ENCODE measurements at regions not wholly inside any gene's neighbourhood (a gene's known extent, or its start where the extent isn't known, plus 50 kb on each side); places are given as distances from the start of the nearest gene placed in this dataset.

GRCh38 chr2:137729305-137729704 lies 235.0 kb upstream of the HNMT start:
- intact Hi-C loops (cut with micrococcal nuclease): no loop called here

- intact Hi-C loops (cut with micrococcal nuclease): no loop called here
These were observed 226.7 kb upstream of the HNMT start for GRCh38 chr2:137737559-137737958.

GRCh38 chr2:137741784-137742362 lies 222.4 kb upstream of the HNMT start:
- intact Hi-C loops (cut with micrococcal nuclease): no loop called here

GRCh38 chr2:137747509-137747908 lies 216.8 kb upstream of the HNMT start:
- intact Hi-C loops (cut with micrococcal nuclease): no loop called here

- intact Hi-C loops (cut with micrococcal nuclease): no loop called here
These were observed 215.7 kb upstream of the HNMT start for GRCh38 chr2:137748533-137748932.

- intact Hi-C loops (cut with micrococcal nuclease): no loop called here
These were observed 199.6 kb upstream of the HNMT start for GRCh38 chr2:137764646-137765045.

- intact Hi-C loops (cut with micrococcal nuclease): no loop called here
These were observed 194.9 kb upstream of the HNMT start for GRCh38 chr2:137769406-137769805.

GRCh38 chr2:137770166-137770565 lies 194.1 kb upstream of the HNMT start:
- intact Hi-C loops (cut with micrococcal nuclease): no loop called here

- intact Hi-C loops (cut with micrococcal nuclease): no loop called here
These were observed 193.2 kb upstream of the HNMT start for GRCh38 chr2:137771064-137771463.

GRCh38 chr2:137772451-137772850 lies 191.8 kb upstream of the HNMT start:
- intact Hi-C loops (cut with micrococcal nuclease): no loop called here

- intact Hi-C loops (cut with micrococcal nuclease): no loop called here
These were observed 188.7 kb upstream of the HNMT start for GRCh38 chr2:137775529-137775928.

GRCh38 chr2:137776697-137777096 lies 187.6 kb upstream of the HNMT start:
- intact Hi-C loops (cut with micrococcal nuclease): no loop called here

GRCh38 chr2:137797641-137798040 lies 166.6 kb upstream of the HNMT start:
- intact Hi-C loops (cut with micrococcal nuclease): no loop called here

GRCh38 chr2:137799600-137799999 lies 164.7 kb upstream of the HNMT start:
- intact Hi-C loops (cut with micrococcal nuclease): no loop called here

GRCh38 chr2:137800386-137800785 lies 163.9 kb upstream of the HNMT start:
- intact Hi-C loops (cut with micrococcal nuclease): no loop called here

- intact Hi-C loops (cut with micrococcal nuclease): no loop called here
These were observed 163.0 kb upstream of the HNMT start for GRCh38 chr2:137801228-137801627.

GRCh38 chr2:137802038-137802437 lies 162.2 kb upstream of the HNMT start:
- intact Hi-C loops (cut with micrococcal nuclease): no loop called here

- intact Hi-C loops (cut with micrococcal nuclease): no loop called here
These were observed 158.0 kb upstream of the HNMT start for GRCh38 chr2:137806068-137806805.

- intact Hi-C loops (cut with micrococcal nuclease): no loop called here
These were observed 155.0 kb upstream of the HNMT start for GRCh38 chr2:137809252-137809651.

- intact Hi-C loops (cut with micrococcal nuclease): no loop called here
These were observed 154.4 kb upstream of the HNMT start for GRCh38 chr2:137809837-137810236.

GRCh38 chr2:137812517-137812916 lies 151.8 kb upstream of the HNMT start:
- intact Hi-C loops (cut with micrococcal nuclease): no loop called here

GRCh38 chr2:137813176-137813575 lies 151.1 kb upstream of the HNMT start:
- intact Hi-C loops (cut with micrococcal nuclease): no loop called here

GRCh38 chr2:137817058-137817457 lies 147.2 kb upstream of the HNMT start:
- intact Hi-C loops (cut with micrococcal nuclease): no loop called here
